ENCODE measurements at regions not wholly inside any gene's neighbourhood (a gene's known extent, or its start where the extent isn't known, plus 50 kb on each side); places are given as distances from the start of the nearest gene placed in this dataset.
"Not testable (repeated sequence)": the region's sequence is repeated elsewhere in the genome, so short reads cannot be mapped to it uniquely, and the experiment has no call there.

DNA sequence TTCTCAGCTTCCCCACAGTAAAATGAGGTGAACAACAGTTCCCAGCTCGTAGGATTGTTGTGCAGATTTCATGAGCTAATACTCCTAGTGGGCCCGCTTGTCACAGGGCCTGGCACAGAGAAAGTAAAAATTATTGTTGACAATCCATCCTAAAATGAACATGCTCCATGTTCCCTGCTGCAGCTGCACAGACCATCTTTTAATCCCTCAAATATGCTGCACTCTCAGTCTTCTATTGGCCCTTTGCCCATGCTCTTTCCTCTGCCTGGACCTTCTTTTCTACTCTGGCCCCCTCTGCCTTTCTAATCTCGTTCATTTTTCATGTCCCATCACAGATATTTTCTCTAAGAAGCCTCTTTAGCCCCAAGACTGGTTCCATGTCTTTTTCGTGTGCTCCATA is 117.7 kb upstream of the NR3C1 start:
- Histone ChIP-seq H3K27me3 (no peaks in the 10 kb centered on the region), H3K4me1 (no peaks in the 10 kb centered on the region), H3K9me3 (no peaks in the 10 kb centered on the region), H3K4me3 (ENCODE audit: low read depth, low read length) (no peak overlapping the region), H3K36me3 (no peaks in the 10 kb centered on the region)
- DNase-seq = no peak
- TF ChIP-seq, protein P1, sequence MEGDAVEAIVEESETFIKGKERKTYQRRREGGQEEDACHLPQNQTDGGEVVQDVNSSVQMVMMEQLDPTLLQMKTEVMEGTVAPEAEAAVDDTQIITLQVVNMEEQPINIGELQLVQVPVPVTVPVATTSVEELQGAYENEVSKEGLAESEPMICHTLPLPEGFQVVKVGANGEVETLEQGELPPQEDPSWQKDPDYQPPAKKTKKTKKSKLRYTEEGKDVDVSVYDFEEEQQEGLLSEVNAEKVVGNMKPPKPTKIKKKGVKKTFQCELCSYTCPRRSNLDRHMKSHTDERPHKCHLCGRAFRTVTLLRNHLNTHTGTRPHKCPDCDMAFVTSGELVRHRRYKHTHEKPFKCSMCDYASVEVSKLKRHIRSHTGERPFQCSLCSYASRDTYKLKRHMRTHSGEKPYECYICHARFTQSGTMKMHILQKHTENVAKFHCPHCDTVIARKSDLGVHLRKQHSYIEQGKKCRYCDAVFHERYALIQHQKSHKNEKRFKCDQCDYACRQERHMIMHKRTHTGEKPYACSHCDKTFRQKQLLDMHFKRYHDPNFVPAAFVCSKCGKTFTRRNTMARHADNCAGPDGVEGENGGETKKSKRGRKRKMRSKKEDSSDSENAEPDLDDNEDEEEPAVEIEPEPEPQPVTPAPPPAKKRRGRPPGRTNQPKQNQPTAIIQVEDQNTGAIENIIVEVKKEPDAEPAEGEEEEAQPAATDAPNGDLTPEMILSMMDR (IDR thresholded peaks at IDR 0.05; ENCODE audit: low read depth, low read length) = no peak

DNA sequence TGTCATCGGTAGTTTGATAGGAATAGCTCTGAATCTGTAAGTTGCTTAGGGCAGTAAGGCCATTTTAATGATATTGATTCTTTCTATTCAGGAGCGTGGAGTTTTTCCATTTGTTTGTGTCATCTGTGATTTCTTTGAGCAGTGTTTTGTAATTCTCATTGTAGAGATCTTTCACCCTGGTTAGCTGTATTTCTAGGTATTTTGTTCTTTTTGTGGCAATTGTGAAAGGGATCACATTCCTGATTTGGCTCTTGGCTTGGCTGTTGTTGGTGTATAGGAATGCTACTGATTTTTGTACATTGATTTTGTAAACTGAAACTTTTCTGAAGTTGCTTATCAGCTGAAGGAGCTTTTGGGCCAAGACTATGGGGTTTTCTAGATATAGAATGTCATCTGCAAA is 115.7 kb upstream of the NR3C1 start:
- not testable (repeated sequence) for H3K4me1 ChIP-seq, H3K27me3 ChIP-seq, H3K9me3 ChIP-seq

DNA sequence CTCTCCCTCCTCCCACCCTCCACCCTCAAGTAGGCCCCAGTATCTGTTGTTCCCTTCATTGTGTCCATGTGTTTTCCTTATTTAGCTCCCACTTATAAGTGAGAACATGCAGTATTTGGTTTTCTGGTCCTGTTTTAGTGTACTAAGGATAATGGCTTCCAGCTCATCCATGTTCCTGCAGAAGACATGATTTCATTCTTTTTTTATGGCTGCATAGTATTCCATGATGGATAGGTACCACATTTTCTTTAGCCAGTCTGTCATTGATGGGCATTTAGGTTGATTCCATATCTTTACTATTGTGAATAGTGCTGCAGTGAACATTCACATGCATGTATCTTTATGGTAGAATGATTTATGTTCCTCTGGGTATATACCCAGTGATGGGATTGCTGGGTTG is 114.3 kb upstream of the NR3C1 start:
- H3K4me3 ChIP-seq (ENCODE audit: low read depth, low read length); H3K9me3 ChIP-seq; DNase-seq; H3K4me1 ChIP-seq; H3K36me3 ChIP-seq; H3K27me3 ChIP-seq: not testable (repeated sequence)

More for the DNA sequence above, 115.7 kb upstream of the NR3C1 start:
- not testable (repeated sequence) for H3K4me3 ChIP-seq (ENCODE audit: low read depth, low read length); H3K36me3 ChIP-seq; DNase-seq

DNA sequence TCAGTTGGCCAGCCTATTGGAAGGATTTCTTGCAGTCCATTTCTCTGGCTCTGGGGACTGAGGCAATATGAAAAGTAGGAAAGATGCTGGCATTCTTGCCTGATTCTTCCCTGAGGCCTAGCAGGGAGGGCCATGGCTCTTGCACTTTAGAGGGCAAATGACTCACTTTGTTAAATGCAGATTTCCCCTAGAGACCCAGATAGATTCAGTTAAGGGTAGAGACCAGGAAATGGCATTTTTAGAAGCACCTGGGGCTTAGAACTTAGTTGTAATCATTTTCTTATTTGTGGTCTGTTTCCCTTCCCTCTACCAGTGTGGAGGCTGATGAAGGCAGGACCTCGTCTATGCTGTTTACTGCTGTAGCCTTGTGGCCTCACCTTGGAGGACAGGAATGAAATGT is 112.8 kb upstream of the NR3C1 start:
- TF ChIP-seq, protein P1 (IDR thresholded peaks at IDR 0.05; ENCODE audit: low read depth, low read length) = no peak
- H3K9me3 ChIP-seq = no peaks in the 10 kb centered on the region
- H3K27me3 ChIP-seq = no peaks in the 10 kb centered on the region
- no peak overlapping the region for H3K4me3 ChIP-seq (ENCODE audit: low read depth, low read length)
- DNase-seq = no peak
- no peaks in the 10 kb centered on the region for H3K4me1 ChIP-seq
- no peaks in the 10 kb centered on the region for H3K36me3 ChIP-seq

DNA sequence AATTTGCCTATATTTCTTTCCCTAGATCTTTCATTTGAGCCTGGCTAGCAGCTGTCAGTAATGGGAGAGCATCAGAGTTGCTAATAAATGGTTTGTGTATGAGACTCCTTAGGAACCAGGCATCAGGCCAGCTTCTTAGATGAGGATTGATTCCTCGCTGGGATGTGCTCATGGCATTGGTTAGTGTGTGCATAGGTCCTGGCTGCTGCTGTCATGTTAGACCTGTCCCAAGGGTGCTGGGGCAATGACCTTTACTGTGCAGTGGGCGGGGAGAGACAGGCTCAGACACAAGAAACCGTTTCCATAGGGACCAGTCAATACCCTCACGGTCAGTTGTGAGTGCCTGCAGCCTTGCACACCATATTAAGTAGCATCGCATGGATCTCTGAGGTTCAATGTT is 112.3 kb upstream of the NR3C1 start:
- H3K4me1 ChIP-seq = no peaks in the 10 kb centered on the region
- no peaks in the 10 kb centered on the region for H3K27me3 ChIP-seq
- TF ChIP-seq, protein P1 (IDR thresholded peaks at IDR 0.05; ENCODE audit: low read depth, low read length) = no peak

DNA sequence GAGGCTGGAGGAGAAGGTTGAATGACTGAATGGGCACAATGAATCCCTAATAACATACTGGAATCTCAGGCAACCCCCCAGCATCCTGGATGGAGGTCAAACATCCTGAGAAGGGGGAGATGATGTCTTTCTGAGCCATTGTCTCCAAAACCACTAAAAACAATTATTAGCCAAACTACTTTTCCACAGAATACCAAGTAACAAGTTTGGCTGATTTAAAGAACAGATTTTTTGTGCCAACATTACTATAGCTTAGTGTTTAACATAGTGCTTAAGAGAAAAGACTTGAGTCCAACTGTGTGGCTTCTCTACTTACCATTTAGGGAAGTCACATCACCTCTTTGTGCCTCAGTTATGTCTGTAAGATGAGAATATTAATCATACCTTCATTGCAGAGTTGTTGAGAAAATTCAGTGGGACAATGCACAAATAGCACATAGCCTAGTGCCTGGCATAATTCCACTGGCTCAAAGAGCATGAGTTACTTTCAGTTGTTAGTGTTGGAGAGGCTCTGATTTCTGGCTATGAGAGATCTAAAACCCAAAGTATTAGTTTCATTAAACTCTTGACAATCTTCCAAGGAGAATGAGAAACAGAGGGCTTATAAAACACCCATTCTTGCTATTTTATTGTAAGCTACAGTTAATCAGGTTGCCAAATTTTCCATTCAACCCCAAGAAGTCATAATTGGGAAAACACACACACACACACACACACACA is 111.3 kb upstream of the NR3C1 start:
- TF ChIP-seq, protein P1 (IDR thresholded peaks at IDR 0.05; ENCODE audit: low read depth, low read length) = no peak
- H3K9me3 ChIP-seq = no peaks in the 10 kb centered on the region
- DNase-seq = no peak
- H3K4me3 ChIP-seq (ENCODE audit: low read depth, low read length) = no peak overlapping the region
- no peaks in the 10 kb centered on the region for H3K36me3 ChIP-seq
- no peaks in the 10 kb centered on the region for H3K4me1 ChIP-seq
- H3K27me3 ChIP-seq = no peaks in the 10 kb centered on the region

More for the DNA sequence above, 112.3 kb upstream of the NR3C1 start:
- Histone ChIP-seq H3K4me3 (ENCODE audit: low read depth, low read length) (no peak overlapping the region), H3K36me3 (no peaks in the 10 kb centered on the region), H3K9me3 (no peaks in the 10 kb centered on the region)
- no peak for DNase-seq

DNA sequence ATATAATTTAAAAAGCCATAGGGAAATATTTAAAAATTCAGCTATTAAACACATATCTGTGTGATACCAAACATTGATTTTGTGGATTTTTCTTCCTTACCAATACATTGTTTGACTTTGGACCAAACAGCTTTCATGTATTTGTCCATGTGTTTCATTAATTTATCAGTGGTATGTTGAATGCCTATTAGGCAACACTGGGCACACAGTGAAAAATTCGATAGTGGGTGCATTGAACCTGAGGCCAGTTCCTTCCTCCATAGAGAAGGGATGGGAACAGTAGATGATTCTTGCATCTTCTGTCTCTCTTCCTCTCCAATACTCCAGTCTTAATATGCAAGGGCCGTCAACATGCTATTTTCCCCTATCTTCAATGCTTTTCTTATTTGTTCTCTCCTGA is 110.2 kb upstream of the NR3C1 start:
- TF ChIP-seq, protein P1 (IDR thresholded peaks at IDR 0.05; ENCODE audit: low read depth, low read length) = no peak
- H3K27me3 ChIP-seq = no peaks in the 10 kb centered on the region
- H3K9me3 ChIP-seq = no peaks in the 10 kb centered on the region
- H3K36me3 ChIP-seq = no peaks in the 10 kb centered on the region
- DNase-seq = no peak
- no peaks in the 10 kb centered on the region for H3K4me1 ChIP-seq
- H3K4me3 ChIP-seq (ENCODE audit: low read depth, low read length) = no peak overlapping the region
